A549 (cell line): ENCODE measurements at regions not wholly inside any gene's neighbourhood (a gene's known extent, or its start where the extent isn't known, plus 50 kb on each side); places are given as distances from the start of the nearest gene placed in this dataset.

Experiments
- HDAC2 ChIP-seq: fragments of 200-600 bp; sonication (generic); IDR thresholded peaks from 2 replicates; pipeline ENCODE4 v1.6.1; 2016
- MAFK ChIP-seq: fragments of 450-650 bp; IDR thresholded peaks from 2 replicates; pipeline ENCODE4 v1.6.1; 2014; ENCODE audit not compliant: partially characterized antibody
- MYC ChIP-seq: IDR thresholded peaks from 2 replicates; pipeline ENCODE4 v1.6.1; 2012; ENCODE audit warnings: mild to moderate bottlenecking, inconsistent platforms, low read length, improper control_type of control experiment, borderline replicate concordance
- PHF8 ChIP-seq: fragments of 200-600 bp; sonication (generic); IDR thresholded peaks from 2 replicates; pipeline ENCODE4 v1.6.1; 2016; ENCODE audit warnings: low read depth, mild to moderate bottlenecking, antibody characterized with exemption, moderate library complexity, borderline replicate concordance
- POLR2A ChIP-seq: IDR thresholded peaks from 2 replicates; pipeline ENCODE4 v1.6.1; 2012; ENCODE audit warnings: mild to moderate bottlenecking, low read length
- POLR2AphosphoS2 ChIP-seq: conservative IDR thresholded peaks from 2 replicates; pipeline ENCODE4 v1.6.1; 2012; ENCODE audit warnings: low read length, improper control_type of control experiment, inconsistent platforms
- RAD21 ChIP-seq, 2 experiments: fragments of >200 bp in 1 of 2; sonication (Bioruptor Twin) in 1 of 2; formaldehyde crosslinking in 1 of 2; IDR thresholded peaks in 1 of 2; conservative IDR thresholded peaks in 1 of 2; 2 replicates in 1 of 2; 3 replicates in 1 of 2; pipeline ENCODE4 v1.6.1; 2012 to 2018; ENCODE audit warnings: inconsistent platforms in 1 of 2
- SMC3 ChIP-seq: fragments of >200 bp; sonication (Bioruptor Twin); formaldehyde crosslinking; IDR thresholded peaks from 3 replicates; pipeline ENCODE4 v1.6.1; 2018; ENCODE audit warnings: inconsistent platforms
- TP53 ChIP-seq: fragments of 250-450 bp; sonication (Bioruptor Pico); IDR thresholded peaks from 2 replicates; pipeline ENCODE4 v1.5.0; 2021; ENCODE audit warnings: mild to moderate bottlenecking, moderate library complexity
- ZFP36 ChIP-seq: fragments of 450-650 bp; IDR thresholded peaks from 2 replicates; pipeline ENCODE4 v1.6.1; 2014; ENCODE audit warnings: borderline replicate concordance; ENCODE audit not compliant: partially characterized antibody
- TF ChIP-seq, protein P1 (sequence below): fragments of >200 bp; sonication (Bioruptor Twin); formaldehyde crosslinking; IDR thresholded peaks from 3 replicates; pipeline ENCODE4 v1.5.1; 2016
- TF ChIP-seq, protein P2 (sequence below): fragments of 200-600 bp; sonication (generic); IDR thresholded peaks from 2 replicates; pipeline ENCODE4 v1.6.1; 2016; ENCODE audit warnings: antibody characterized with exemption, mild to moderate bottlenecking, moderate library complexity
- TF ChIP-seq, protein P3 (sequence below): fragments of 250-450 bp; sonication (Bioruptor Pico); IDR thresholded peaks from 2 replicates; pipeline ENCODE4 v1.5.0; 2021; ENCODE audit warnings: mild to moderate bottlenecking, moderate library complexity, borderline replicate concordance

DNA sequence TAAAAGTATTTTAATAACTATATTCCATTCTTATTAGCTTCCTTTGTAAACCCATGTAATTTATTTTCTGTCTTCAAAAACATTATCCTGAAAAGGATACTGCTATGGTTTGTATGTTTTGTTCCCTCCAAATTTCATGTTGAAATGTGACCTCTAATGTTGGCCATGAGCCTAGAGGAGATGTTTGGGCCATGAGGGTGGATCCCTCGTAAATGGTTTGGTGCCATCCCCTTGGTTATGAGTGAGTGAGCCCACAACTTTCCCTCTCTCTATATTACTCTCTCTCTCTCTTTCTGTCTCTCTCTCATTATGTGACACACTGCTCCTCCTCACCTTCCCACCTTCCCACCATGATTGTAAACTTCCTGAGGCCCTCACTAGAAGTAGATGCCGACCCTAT lies 357.7 kb downstream of the MFSD1 start:
- no peak for TF ChIP-seq HDAC2
- TF ChIP-seq, protein P1, sequence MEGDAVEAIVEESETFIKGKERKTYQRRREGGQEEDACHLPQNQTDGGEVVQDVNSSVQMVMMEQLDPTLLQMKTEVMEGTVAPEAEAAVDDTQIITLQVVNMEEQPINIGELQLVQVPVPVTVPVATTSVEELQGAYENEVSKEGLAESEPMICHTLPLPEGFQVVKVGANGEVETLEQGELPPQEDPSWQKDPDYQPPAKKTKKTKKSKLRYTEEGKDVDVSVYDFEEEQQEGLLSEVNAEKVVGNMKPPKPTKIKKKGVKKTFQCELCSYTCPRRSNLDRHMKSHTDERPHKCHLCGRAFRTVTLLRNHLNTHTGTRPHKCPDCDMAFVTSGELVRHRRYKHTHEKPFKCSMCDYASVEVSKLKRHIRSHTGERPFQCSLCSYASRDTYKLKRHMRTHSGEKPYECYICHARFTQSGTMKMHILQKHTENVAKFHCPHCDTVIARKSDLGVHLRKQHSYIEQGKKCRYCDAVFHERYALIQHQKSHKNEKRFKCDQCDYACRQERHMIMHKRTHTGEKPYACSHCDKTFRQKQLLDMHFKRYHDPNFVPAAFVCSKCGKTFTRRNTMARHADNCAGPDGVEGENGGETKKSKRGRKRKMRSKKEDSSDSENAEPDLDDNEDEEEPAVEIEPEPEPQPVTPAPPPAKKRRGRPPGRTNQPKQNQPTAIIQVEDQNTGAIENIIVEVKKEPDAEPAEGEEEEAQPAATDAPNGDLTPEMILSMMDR, result no peak
- TF ChIP-seq POLR2A, result no peak
- no peak for TF ChIP-seq POLR2AphosphoS2
- TF ChIP-seq ZFP36, result no peak
- no peak for TF ChIP-seq MYC
- TF ChIP-seq RAD21 (conservative IDR thresholded peaks at IDR 0.05 in 1 of 2, IDR thresholded peaks at IDR 0.05 in 1 of 2), result no peak
- TF ChIP-seq, protein P2, sequence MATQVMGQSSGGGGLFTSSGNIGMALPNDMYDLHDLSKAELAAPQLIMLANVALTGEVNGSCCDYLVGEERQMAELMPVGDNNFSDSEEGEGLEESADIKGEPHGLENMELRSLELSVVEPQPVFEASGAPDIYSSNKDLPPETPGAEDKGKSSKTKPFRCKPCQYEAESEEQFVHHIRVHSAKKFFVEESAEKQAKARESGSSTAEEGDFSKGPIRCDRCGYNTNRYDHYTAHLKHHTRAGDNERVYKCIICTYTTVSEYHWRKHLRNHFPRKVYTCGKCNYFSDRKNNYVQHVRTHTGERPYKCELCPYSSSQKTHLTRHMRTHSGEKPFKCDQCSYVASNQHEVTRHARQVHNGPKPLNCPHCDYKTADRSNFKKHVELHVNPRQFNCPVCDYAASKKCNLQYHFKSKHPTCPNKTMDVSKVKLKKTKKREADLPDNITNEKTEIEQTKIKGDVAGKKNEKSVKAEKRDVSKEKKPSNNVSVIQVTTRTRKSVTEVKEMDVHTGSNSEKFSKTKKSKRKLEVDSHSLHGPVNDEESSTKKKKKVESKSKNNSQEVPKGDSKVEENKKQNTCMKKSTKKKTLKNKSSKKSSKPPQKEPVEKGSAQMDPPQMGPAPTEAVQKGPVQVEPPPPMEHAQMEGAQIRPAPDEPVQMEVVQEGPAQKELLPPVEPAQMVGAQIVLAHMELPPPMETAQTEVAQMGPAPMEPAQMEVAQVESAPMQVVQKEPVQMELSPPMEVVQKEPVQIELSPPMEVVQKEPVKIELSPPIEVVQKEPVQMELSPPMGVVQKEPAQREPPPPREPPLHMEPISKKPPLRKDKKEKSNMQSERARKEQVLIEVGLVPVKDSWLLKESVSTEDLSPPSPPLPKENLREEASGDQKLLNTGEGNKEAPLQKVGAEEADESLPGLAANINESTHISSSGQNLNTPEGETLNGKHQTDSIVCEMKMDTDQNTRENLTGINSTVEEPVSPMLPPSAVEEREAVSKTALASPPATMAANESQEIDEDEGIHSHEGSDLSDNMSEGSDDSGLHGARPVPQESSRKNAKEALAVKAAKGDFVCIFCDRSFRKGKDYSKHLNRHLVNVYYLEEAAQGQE, result no peak
- TF ChIP-seq PHF8, result no peak
- TF ChIP-seq TP53 (CRISPR knock-in tag), result no peak
- no peak for TF ChIP-seq SMC3
- no peak for TF ChIP-seq MAFK
- TF ChIP-seq, protein P3, sequence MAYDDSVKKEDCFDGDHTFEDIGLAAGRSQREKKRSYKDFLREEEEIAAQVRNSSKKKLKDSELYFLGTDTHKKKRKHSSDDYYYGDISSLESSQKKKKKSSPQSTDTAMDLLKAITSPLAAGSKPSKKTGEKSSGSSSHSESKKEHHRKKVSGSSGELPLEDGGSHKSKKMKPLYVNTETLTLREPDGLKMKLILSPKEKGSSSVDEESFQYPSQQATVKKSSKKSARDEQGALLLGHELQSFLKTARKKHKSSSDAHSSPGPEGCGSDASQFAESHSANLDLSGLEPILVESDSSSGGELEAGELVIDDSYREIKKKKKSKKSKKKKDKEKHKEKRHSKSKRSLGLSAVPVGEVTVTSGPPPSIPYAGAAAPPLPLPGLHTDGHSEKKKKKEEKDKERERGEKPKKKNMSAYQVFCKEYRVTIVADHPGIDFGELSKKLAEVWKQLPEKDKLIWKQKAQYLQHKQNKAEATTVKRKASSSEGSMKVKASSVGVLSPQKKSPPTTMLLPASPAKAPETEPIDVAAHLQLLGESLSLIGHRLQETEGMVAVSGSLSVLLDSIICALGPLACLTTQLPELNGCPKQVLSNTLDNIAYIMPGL (CRISPR knock-in tag), result no peak
